ENCODE measurements at regions not wholly inside any gene's neighbourhood (a gene's known extent, or its start where the extent isn't known, plus 50 kb on each side); places are given as distances from the start of the nearest gene placed in this dataset.

DNA sequence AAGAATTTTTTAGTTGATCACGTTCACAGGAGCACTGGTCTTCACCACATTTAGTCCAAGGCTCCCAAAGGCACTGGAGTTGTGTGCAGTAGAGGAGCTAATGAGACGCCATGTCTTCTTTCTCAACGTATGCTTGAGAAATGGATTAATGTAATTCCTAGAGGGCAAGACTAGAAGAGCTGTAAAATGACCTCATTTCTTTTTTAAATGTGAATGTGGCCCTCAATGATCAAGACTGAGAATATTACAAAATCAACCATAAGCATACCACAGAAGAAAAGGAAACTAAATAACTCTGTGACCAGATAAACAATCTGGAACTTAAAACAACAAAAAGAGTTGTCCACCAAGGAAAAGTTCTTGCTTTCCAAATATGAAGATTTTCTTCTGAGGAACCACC, 112.1 kb upstream of the THBS1 start (continued):
- TF ChIP-seq, protein P1, sequence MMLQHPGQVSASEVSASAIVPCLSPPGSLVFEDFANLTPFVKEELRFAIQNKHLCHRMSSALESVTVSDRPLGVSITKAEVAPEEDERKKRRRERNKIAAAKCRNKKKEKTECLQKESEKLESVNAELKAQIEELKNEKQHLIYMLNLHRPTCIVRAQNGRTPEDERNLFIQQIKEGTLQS (IDR thresholded peaks at IDR 0.05; ENCODE audit: insufficient read depth, low read depth, low read length): no peak
